WERI-Rb-1 (cell line): ENCODE measurements at regions not wholly inside any gene's neighbourhood (a gene's known extent, or its start where the extent isn't known, plus 50 kb on each side); places are given as distances from the start of the nearest gene placed in this dataset.

ENCODE experiments used
- DNase-seq: peaks from one replicate; pipeline ENCODE4 v3.0.0-alpha.2; 2020
- H3K27ac ChIP-seq: fragments of 250-450 bp; sonication (Bioruptor Pico); 2 replicates; pipeline ENCODE4 v1.5.1; 2020; ENCODE audit warnings: mild to moderate bottlenecking, moderate library complexity
- H3K27me3 ChIP-seq: fragments of 250-450 bp; sonication (Bioruptor Pico); 2 replicates; pipeline ENCODE4 v1.5.1; 2021; ENCODE audit warnings: mild to moderate bottlenecking, low read depth, moderate library complexity; ENCODE audit not compliant: insufficient read depth, severe bottlenecking
- H3K36me3 ChIP-seq: fragments of 250-450 bp; sonication (Bioruptor Pico); 2 replicates; pipeline ENCODE4 v1.5.1; 2020; ENCODE audit warnings: mild to moderate bottlenecking, moderate library complexity
- H3K4me3 ChIP-seq: 2 replicates; pipeline ENCODE4 v1.5.1; 2011; ENCODE audit warnings: low read depth, mild to moderate bottlenecking, control low read depth, low read length
- H3K9me3 ChIP-seq: fragments of 250-450 bp; sonication (Bioruptor Pico); 2 replicates; pipeline ENCODE4 v1.5.1; 2021; ENCODE audit warnings: mild to moderate bottlenecking, moderate library complexity; ENCODE audit not compliant: severe bottlenecking
- CTCF ChIP-seq: IDR thresholded peaks from 2 replicates; pipeline ENCODE4 v1.5.1; 2011; ENCODE audit warnings: low read depth, mild to moderate bottlenecking, control low read depth, inconsistent platforms, low read length

DNA sequence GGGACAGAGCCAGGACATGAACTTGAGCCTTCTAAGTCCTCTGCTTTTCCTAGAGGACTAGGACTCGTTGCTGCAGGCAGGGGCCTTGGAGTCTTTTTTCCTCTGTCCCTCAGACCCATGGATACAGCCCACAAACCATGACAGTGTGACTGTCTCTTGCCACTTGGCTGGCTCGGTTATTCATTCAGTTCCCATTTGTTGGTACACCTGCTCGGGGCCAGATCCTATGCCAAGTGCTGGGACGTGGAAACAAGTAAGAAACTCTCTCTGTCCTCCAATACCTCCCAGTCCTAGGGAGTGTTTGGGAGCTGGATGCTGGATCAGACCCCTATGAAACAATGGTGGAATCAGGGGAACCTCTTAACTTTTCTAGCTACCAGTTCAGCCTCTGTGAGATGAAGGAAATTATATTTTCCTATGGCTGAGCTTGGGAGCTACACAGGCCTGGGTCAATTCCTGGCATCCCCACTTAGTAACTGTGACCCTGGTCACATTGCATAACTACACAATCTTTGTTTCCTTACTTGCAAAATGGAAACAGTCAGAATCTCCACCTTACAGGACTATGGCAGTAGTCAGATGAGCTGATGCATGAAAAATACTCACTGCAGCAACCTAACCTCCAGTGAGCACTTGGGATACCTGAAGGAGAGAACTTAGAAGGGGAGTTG lies 106.3 kb upstream of the VRK1 start:
- Histone ChIP-seq H3K36me3 (no peaks in the 10 kb centered on the region), H3K9me3 (no peaks in the 10 kb centered on the region), H3K4me3 (no peak overlapping the region), H3K27me3 (no peaks in the 10 kb centered on the region), H3K27ac (no peak overlapping the region)
- no peak for TF ChIP-seq CTCF
- no peak for DNase-seq

- Histone ChIP-seq H3K27ac (no peak overlapping the region), H3K27me3 (no peaks in the 10 kb centered on the region), H3K9me3 (no peaks in the 10 kb centered on the region), H3K4me3 (no peak overlapping the region), H3K36me3 (no peaks in the 10 kb centered on the region)
- TF ChIP-seq CTCF = no peak
- DNase-seq = no peak
Observed at GRCh38 chr14:96693252-96693820, 103.8 kb upstream of the VRK1 start.

DNA sequence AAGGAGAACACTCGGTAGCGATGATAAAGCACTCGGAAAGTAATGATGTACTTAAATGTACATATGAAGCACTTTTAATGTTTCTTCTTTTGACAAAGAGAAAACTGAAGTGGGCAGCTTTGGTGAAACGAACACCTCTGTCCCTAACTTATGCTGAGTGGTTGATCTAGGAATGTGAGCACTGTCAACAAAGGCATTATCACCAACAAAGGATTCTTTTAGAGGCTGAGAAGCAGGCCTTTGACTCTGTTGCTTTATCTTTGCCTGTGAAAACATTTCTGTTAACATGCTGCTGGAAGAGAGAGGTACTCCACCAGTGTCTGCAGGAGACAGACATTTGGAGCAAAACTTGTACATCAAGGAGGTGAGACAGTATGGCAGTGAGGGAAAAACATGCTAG lies 103.2 kb upstream of the VRK1 start:
- no peak for DNase-seq
- Histone ChIP-seq H3K36me3 (no peaks in the 10 kb centered on the region), H3K4me3 (no peak overlapping the region), H3K9me3 (no peaks in the 10 kb centered on the region), H3K27me3 (no peaks in the 10 kb centered on the region), H3K27ac (no peak overlapping the region)
- TF ChIP-seq CTCF = no peak

DNA sequence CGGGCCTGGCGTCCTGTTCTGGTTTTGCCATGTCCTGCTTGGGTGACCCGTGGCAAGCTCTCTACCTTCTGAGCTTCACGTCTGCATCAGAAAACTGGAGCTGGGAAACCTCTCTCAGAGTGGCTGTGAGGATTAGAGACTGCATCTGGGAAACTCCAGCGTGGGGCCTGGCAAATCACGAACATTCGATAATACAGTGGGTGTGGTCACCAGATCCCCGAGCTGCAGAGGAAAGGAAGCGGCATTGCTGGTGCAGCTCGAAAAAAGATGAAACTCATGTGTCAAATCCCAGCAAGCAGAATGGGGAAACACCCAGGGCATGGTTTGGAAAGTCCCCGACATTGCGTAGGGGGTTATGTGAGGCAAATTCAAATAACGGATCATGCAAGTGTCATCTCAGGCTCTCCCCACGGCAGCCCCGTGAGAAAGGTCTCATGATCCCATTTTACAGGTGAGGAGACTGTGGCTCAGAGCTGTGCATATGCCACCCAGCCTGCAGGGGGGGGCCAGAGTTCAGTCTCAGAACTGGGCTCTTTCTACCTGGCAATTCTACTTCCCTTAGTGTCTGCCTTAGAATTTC lies 98.1 kb upstream of the VRK1 start:
- no peaks in the 10 kb centered on the region for H3K27me3 ChIP-seq
- no peak for TF ChIP-seq CTCF
- no peaks in the 10 kb centered on the region for H3K9me3 ChIP-seq
- no peak overlapping the region for H3K4me3 ChIP-seq
- no peak overlapping the region for H3K27ac ChIP-seq
- no peak for DNase-seq
- no peaks in the 10 kb centered on the region for H3K36me3 ChIP-seq

GRCh38 chr14:96699666-96700065 lies 97.5 kb upstream of the VRK1 start:
- TF ChIP-seq CTCF = no peak
- no peak overlapping the region for H3K4me3 ChIP-seq
- no peaks in the 10 kb centered on the region for H3K27me3 ChIP-seq
- H3K27ac ChIP-seq = no peak overlapping the region
- no peaks in the 10 kb centered on the region for H3K9me3 ChIP-seq
- H3K36me3 ChIP-seq = no peaks in the 10 kb centered on the region
- DNase-seq = no peak
